GM21786 (cell line): ENCODE measurements at regions not wholly inside any gene's neighbourhood (a gene's known extent, or its start where the extent isn't known, plus 50 kb on each side); places are given as distances from the start of the nearest gene placed in this dataset.

Experiments
- ATAC-seq: cut with Tn5 transposase; IDR thresholded peaks from one replicate; pipeline ENCODE4 v1.9.1; 2021; ENCODE audit not compliant: unreplicated experiment

DNA sequence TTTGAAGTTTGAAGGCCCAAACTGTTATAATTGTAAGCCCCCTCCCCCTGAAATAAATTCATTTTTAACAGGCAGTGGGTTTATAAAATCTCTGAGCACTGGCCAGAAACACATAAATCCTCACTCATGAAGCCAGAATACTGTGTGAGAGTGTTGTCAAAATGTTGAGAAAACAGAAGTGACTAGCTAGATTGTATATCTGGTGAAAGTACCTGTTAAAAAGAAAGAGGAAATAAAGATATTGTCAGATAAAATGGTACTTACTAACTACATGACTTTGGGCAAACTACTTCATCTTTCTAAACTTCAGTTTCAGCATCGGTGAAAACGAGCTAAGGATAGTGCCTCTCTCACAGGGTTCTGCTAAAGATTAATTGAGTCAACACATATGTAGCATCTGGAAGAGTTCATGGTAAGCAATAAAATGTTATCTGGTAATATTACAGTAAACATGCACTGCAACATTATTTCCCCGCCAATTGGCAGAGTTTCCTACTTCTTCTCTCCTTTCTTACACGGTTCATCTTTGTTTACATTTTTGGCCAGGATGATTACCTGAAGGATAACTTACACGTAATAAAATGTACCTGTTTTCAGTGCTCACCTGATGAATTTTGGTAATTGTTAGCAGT lies 202.5 kb upstream of the CHRM2 start:
- ATAC-seq = no peak

DNA sequence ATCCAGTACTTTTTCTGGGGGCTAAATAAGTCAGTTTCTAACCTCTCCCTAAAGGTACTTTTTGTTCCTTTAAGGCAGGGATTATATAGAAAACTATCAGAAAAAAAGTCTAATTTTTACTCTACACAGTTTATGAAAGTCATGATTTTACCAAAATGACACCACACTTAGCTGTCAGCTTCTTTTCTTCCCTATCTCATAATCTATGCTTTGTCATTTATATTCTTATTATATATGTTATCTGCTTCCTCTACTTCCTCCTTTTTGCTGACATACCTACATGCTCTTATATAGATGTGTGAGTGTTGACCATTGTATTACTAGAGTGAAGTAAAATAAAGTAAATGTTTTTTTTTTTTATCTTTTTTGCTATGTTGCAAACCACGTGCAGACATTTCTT lies 203.9 kb upstream of the CHRM2 start:
- ATAC-seq = no peak

DNA sequence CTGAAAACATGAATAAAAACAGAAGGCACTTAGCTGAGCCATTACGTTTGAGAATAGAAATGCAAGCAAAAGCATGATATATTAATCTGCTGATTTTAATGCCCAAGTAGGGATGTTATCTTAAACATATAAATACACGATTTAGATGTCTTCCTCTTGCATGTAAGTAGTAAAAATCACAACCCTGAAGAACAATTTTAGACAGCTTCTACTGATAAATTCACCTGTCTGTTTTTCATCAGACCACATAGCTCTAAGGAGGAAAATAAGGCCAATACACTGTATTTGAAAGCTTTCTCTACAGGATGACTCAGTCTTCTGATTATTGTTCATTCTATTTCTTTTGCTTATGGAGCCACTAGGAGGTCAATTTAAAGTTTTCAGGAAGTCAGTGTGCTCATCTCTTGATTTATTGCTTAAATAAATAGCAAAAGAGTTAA lies 210.9 kb upstream of the CHRM2 start:
- no peak for ATAC-seq

DNA sequence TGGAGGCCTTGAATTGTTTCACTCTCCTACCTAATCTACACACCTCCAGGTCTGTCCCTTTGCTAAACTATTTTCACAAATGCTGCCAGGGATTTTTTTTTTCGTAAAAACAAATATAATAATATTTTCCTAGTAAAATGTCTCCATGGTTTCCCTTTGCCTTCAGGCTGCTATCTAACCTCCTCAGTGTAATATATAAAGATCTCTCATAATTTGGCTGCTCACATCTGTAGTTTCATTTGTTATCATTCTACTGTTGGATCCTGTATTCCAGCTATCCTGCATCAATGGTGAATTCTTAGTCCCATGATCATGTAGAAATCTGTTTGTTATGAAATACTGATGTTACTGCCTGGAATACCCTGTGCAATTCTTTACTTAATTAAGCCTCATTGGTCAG lies 211.9 kb upstream of the CHRM2 start:
- no peak for ATAC-seq

DNA sequence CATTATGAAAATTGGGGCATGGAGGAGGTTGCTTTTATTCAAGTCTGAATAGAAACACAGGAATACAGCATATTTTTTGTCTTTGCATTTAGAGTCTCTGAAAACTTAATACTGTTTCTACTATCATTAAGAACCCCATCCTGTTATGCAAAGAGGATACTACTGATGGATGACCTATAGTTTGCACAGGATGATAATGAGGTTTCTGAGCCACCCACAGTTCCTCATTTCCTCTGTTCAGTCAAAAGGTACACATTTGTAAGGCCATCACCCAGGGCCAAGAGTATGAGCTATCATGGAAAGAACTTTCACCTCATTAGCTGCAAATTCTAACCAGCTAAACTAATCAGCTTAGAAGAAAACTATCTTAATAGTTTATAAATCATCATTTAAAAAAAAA lies 213.0 kb upstream of the CHRM2 start:
- ATAC-seq = no peak

DNA sequence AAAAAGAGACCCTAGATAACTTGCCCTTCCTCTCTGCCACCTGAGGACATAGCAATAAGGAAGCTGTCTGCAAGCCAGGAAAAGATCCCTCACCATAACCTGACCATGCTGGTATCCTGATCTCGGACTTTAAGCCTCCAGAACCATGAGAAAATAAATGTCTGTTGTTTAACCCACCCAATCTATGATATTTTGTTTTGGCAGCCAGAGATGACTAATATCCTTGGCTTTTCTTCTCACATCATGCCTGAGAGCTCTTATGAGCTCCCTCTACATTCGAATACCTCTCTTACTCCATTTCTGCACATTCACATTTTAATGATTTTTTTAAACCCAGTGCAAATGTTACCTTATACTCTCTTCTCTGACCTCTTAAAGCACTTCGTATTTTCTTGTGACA lies 214.0 kb upstream of the CHRM2 start:
- no peak for ATAC-seq

DNA sequence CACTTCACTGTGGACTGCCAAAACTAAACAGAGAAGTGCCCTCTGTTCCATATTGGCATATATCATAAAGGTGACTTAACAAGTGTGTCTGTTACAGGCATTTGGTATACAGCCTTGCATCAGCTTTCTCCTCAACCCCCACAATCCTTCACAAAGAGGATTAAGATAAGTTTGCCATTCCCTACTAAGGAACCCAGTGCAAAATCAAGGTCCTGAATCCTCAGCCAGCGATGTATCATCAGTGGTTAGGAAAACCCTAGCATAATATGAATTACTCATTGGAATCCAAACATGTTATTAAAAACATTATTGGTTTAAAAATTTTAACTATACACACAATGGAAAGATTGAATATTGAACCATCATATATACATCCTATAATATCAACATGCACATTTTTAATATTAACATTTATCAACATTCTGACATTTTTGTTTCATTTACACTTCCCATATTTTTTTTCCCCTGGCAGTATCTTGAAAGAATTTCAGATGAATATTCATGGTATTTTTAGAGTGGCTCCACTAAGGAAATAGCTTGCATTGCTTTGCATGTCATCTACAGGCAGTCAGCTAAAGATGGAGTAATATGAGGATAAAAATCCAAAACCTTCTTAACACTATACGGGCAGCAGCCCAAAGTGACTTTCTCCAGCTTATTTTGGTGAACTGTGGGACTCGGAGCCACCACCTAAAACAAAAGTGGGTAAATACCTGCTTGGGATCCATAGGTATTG lies 215.6 kb upstream of the CHRM2 start:
- ATAC-seq = no peak

DNA sequence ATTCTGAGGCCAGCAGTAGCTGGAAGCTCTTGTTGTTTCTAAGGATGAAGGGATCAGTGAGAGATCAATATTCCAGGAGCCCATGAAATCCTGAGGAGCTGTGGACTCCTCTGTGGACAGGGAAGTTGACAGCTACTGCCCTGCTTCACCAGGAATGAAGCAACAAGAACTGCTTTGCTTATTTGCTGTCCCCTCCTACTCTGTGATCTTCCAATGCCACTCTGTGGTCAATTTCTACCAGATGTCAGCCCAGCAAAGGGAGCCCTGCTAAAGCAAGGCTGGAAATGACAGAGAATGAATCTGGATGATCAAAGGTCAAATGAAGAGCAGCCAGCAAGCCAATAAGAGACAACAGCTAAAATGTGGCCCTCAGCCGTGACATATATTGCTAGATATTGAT lies 227.5 kb upstream of the CHRM2 start:
- ATAC-seq = no peak

DNA sequence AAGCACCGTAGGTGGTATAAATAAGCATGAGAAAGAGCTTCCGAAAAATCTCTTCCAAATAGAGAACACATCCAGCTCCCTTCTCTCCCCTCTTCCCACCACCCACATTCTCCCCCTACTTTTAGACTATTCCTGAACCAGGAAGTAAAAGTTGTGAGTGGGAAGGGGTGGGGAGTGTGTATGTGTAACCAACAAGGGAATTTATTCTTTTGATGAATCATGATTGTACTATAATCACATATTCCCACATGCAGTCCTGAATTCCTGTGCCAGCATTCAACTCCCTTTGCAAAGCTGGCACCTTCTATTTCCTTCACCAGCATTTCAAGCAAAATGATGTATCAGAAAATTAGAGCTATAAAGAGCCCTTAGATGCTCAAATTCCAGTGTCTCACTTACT lies 230.6 kb upstream of the CHRM2 start:
- no peak for ATAC-seq

DNA sequence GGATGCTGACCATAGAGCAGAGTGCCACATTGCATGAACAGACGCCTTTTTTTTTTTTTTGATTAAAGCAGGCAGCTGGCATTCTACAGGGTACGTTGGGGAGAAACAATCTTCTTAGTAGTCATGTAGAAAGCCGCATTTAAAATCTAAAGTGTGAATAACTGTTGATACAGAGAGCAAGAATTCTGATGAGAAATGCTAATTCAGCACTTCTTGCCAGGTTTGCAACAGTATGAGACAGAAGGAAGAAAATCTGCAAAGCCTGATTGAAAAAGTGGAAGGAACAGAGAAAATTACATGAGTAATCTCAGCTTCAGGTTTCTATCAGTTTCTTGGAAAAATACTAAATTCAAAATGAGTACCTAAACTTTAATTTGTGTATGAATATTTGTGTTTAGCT lies 232.7 kb upstream of the CHRM2 start:
- ATAC-seq = no peak

DNA sequence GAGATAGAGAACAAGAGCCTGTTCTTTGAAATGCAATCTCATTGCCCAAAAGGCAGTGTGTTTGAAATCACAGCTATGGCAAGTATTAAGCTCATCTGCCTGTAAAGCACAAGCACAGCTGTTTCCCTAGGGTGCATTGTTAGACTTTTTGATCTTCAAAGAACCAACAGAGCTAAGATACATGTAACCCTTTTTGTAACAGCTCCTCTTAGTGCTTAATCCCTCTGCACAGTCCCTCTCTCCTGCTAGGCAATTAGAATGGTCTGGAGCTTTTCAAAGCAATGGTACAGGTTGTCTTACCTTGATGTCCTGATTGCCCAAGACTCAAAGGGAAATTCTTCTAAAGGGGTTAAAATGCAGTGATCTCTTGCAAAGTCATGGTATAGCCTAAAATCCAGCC lies 249.6 kb upstream of the CHRM2 start:
- ATAC-seq = no peak

DNA sequence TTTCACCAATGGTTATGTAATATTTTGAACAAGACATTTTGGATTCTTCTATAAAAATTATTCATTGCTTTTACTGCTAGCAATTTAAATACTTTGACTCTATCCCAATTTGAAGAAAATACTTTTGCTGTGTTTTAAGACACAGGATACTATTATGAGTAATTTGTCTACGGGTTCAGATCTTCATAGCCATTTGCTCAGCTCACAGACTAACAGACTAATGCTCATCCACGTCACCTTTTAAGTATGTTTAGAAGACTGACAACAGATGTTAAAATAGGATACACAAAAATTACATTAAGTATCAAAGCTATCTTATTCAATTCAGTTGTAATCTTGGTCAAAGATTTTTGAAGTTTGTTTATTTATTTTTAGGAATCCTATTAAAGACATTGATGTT lies 251.3 kb upstream of the CHRM2 start:
- no peak for ATAC-seq

DNA sequence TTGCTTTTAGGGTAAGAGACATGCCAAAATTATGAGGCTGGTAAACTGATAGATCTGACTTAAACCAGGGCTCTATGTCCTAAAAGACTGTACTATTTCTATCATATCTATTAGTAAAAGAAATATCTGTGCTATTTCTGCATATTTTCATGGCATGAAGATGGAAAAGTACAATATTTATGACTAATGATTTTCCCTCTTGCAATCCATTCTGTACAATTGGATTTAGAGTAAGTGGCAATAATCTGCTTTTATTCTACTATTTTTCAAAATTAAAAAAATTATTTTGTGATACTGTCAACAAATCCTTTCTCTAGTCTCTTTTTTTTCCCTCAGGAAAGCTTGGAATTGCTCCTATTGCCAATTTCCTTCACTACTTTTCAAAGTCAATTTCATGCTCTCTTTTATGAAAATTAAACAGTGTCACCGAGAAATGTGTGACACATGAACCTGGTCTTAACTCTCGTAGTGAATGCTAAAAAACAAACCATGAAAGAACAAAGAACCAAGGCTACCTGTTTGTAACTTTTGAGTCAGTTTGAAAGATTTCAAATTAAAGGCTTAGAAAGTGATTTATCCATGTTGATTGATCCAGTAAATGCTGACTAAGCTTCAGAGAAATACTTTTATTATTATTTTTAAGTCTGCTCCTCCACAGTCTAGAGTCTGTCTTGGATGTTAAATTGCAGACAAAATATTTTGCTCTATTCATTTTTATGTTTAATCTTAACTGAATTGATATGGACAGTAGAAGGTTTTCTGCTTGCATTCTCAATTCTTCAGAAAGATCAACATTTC lies 262.7 kb upstream of the CHRM2 start:
- no peak for ATAC-seq

DNA sequence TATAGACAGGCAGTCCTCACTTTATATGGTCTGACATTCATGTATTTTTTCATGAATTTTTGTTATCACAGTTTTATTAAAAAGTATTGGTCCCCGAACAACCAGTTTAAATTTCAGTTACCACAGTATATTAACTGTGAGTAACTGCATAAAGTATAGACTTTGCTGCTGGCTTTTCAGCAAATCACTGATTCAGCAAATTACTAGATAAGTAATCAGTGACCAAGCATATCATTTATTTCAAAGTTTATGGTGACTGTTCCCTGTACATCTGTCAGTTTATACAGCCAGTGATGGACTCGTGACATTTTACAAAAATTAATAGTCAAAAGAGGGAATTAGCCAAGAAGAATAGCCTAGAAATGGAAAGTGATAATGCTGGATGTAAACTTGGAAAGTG lies 266.7 kb upstream of the CHRM2 start:
- no peak for ATAC-seq

DNA sequence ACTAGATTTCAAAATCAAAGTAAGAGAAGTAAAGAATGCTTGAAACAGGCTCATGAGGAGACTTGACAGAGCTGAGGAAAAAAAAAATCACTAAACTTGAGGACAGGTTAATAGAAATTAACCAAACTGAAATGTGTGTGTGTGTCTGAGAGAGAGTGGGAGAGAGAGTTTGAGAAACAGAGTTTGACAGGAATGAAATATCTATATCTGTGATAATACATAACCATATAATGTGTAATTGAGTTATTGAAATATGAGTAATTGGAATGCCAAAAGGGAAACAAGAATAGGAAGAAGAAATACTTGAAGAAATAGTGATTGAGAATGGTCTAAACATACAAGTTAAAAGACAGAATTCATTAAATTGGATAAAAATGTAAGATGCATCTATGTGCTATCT lies 268.0 kb upstream of the CHRM2 start:
- no peak for ATAC-seq

DNA sequence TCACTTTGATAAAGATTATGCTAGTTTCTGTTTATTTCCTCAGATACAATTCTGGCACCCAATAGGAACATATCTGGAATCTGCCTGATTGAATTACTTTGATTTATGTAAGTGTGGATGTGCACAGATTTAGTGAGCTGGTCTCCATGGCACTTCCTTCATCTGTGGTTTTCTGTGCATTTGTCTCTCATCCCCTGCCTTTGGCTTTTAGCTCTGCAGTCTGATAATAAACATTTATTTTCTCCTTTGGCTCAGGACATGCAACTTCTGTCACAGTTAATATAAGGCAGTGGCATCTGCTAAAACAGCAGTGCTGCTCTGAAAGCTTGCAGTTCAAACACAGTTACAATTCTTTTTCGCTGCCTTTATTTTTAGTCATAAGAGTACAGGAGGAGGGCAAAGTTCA lies 273.7 kb upstream of the CHRM2 start:
- ATAC-seq = no peak

DNA sequence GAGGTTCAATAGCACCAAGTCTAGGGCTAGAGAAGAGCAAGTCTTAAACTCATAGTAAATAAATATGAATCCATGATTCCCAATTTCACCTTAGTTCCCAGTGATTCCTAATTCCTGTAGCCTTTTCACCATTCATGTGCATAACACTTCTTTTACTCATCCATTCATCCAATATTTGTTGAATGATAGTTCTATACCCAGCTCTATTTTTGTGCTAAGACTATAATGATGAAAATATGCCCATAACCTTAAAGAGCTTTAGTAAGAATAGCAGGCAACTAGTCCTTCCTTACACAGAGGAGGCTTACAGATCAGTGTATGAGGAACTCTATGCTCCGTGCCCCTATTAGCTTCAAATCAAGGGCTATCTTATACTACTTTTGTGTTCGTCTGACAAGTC lies 280.2 kb upstream of the CHRM2 start:
- ATAC-seq = no peak

DNA sequence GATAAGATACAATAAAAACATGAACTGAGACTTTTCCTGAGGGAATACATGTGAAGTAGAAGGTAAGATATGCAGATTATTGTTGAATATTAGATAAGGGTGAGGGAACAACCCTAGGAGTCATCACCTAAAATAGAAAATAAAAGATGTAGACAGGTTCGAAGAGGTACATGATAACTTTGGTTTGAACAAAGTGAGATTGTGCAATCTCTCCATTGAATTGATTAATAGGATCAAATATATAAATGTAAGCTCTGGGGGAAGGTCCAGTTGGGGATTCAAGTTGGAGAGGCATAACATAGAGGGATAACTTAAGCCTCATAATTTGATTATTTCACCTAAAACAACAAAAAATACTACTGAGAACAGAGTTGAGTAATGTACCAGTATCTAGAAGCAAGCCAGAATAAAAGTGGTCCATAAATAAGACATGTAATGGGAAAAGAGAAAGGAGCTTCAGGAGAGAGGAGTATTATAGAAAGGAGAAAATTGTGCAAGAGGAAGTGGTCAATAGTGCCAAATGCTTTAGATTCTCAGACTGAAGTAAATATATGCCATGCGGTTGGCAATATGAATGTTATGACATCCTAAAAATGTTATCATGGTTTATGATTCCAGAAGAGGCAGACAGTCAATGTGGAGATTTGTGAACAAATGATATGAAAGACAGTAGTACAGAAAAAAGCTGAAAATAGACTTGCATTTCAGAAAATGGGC lies 282.3 kb upstream of the CHRM2 start:
- no peak for ATAC-seq

DNA sequence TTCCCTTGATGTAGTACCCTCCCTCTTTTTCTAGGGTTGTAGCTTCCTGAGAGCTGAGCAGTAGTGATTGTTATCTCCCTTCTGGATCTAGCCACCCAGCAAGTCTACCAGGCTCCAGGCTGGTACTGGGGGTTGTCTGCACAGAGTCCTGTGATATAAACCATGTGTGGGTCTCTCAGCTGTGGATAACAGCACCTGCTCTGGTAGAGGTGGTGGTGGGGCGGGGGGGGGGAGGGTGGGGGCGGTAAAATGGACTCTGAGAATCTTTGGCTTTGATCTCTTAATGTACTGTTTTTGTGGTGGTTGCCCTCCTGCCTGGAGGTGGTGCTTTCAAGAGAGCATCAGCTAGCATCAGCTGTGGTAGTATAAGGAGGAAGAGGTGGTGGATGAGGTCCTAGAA lies 302.0 kb upstream of the CHRM2 start:
- no peak for ATAC-seq

DNA sequence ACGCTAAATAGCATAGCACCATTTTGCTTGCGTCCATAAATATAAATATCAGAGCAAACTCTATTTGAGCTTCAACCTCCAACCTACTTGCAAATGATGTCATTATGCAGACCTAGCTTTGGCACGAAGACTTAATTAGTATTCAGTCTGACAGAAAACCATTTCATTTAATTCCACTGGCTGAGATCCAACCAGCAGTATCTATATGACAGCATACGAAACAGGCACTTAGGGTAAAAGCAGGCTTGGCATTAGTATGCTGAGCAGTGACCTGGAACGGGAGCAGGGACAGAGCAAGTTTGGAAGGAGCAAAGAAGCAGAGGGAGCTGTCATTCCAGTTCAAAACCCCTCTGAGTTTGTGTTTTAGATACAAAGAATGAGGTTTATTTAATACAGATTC lies 312.5 kb upstream of the CHRM2 start:
- no peak for ATAC-seq

DNA sequence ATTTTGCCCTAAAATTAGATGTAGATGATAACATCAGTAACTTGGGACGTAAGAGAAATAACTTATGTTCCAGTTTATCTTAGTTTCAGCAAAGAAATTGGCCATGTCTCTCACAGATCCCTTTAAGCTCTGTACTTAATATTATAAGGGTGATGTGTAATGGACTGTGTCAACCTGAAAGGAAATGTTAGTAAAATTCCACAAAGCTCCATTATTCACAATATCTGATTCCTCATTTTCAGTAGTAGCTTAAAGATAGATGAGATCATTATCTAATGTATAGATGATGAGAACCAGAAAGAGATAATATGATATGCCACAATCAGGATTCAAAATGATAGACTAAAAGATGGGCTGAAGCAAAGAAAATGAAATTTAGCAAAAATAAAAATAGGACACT lies 316.8 kb upstream of the CHRM2 start:
- ATAC-seq = no peak

DNA sequence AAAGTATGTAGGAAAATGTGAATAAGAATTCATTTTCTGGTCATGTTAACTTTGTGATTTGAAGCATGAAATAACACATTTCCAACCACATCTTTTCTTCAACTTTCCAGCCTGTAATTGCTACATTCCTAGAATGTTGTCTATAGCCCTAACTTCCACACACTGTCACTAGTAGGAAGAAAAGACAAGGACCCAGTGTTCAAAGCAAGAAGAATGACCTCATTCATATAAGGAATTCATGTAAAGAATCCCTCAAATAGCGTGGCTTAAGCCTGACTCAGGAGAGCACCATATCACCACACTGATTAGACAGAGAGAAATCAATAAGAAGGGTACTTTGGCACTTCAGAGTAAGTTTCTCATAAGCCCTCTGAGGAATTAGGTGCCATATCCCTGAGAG lies 318.7 kb upstream of the CHRM2 start:
- ATAC-seq = no peak
